Prostate gland (tissue), 2 donors: ENCODE measurements at regions not wholly inside any gene's neighbourhood (a gene's known extent, or its start where the extent isn't known, plus 50 kb on each side); places are given as distances from the start of the nearest gene placed in this dataset.

Source experiments
- CTCF ChIP-seq, 4 experiments: fragments of 200-600 bp in 2 of 4; fragments of 450-650 bp in 2 of 4; sonication (generic) in 2 of 4; IDR thresholded peaks; 1 replicate in 3 of 4; 2 replicates in 1 of 4; pipeline ENCODE4 v1.5.1; 2016 to 2019; ENCODE audit warnings: antibody characterized with exemption in 4 of 4, mild to moderate bottlenecking in 2 of 4, moderate library complexity in 2 of 4
- POLR2AphosphoS5 ChIP-seq: sonication (generic); formaldehyde crosslinking; IDR thresholded peaks from one replicate; pipeline ENCODE4 v1.6.1; 2017; ENCODE audit warnings: antibody characterized with exemption

DNA sequence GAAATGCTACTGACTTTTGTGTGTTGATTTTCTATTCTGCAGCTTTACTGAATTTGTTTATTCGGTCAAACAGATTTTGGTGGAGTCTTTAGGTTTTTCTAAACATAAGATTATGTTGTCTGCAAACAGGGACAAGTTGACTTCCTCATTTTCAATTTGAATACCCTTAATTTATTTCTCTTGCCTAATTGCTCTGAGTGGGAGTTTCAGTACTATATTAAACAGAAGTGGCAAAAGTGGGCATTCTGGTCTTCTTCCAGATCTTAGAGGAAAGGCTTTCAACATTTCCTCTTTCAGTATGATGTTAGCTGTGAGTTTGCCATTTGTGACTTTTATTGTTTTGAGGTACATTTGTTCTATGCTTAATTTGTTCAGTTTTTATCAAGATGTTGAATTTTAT, 268.5 kb downstream of the WNT5A start:
- TF ChIP-seq CTCF (IDR thresholded peaks at IDR 0.05) (no peak), POLR2AphosphoS5 (no peak)
